ENCODE measurements at regions not wholly inside any gene's neighbourhood (a gene's known extent, or its start where the extent isn't known, plus 50 kb on each side); places are given as distances from the start of the nearest gene placed in this dataset.
"Not testable (repeated sequence)": the region's sequence is repeated elsewhere in the genome, so short reads cannot be mapped to it uniquely, and the experiment has no call there.

DNA sequence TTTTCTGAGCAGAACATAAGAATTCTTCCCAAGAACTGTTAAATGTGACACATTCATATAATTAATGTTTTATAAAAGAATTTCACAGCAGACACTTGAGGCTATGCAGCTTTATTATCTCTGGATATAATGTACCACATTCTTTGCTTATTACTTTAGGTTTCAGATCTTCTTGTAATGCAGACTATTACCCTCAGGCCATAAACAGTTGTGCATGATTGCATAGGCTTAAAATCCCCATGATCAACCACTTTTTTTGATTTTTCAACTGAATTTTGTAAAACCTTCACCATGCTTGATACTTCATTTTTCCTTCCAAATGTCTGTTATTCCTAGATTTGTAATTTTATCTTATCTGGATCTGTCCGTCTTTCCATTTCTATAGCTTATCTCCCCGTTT is 1355.7 kb downstream of the BRINP3 start:
- TF ChIP-seq, protein P1, sequence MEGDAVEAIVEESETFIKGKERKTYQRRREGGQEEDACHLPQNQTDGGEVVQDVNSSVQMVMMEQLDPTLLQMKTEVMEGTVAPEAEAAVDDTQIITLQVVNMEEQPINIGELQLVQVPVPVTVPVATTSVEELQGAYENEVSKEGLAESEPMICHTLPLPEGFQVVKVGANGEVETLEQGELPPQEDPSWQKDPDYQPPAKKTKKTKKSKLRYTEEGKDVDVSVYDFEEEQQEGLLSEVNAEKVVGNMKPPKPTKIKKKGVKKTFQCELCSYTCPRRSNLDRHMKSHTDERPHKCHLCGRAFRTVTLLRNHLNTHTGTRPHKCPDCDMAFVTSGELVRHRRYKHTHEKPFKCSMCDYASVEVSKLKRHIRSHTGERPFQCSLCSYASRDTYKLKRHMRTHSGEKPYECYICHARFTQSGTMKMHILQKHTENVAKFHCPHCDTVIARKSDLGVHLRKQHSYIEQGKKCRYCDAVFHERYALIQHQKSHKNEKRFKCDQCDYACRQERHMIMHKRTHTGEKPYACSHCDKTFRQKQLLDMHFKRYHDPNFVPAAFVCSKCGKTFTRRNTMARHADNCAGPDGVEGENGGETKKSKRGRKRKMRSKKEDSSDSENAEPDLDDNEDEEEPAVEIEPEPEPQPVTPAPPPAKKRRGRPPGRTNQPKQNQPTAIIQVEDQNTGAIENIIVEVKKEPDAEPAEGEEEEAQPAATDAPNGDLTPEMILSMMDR (IDR thresholded peaks at IDR 0.05; ENCODE audit: low read depth, low read length, missing control alignments): no peak
- in situ Hi-C loops (cut with HindIII; ENCODE audit: low sequenced_read_pairs): no loop called here
- DNase-seq (ENCODE audit: low read depth): no peak
- no peak overlapping the region for H3K4me3 ChIP-seq (ENCODE audit: low read depth, low read length)

DNA sequence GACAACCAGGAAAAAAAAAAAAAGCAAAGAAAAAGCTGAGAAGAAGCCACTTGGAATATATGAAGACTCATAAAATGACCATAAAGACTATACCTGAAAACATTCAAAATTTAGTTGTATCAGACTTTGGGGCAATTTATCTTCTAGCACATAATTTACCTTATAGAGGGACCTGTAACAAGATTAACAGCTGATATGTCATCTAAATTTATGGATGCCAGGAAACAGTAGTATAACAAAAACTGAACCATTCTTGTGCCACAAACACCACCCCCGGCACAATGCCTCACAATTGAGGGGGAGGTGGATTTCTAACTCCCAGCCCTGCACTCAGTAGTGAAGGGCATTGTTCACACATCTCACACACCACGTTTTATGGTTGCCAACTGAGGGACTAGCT is 1352.0 kb downstream of the BRINP3 start:
- in situ Hi-C loops (cut with HindIII; ENCODE audit: low sequenced_read_pairs): no loop called here
- no peak for DNase-seq (ENCODE audit: low read depth)
- TF ChIP-seq, protein P1 (IDR thresholded peaks at IDR 0.05; ENCODE audit: low read depth, low read length, missing control alignments): no peak
- H3K4me3 ChIP-seq (ENCODE audit: low read depth, low read length): no peak overlapping the region

DNA sequence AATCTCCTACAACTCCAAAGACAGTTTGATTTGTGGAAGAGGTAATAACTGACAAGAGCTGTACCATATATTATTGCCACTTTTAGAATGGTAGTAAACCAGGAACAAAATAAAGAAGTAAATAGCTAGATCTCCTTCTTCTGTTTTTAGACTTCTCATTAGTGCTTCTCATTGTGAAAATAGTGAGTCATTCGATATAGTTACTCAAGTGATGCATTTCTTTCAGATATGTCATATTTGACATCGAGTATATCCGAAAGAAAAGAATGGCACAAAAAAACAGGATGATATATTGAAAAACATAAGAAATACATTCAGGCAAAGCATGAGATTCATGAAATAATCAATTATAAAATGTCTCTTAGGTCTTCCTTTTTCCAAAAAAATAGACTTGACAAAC is 1346.1 kb downstream of the BRINP3 start:
- in situ Hi-C loops (cut with HindIII; ENCODE audit: low sequenced_read_pairs): no loop called here
- H3K4me3 ChIP-seq (ENCODE audit: low read depth, low read length): no peak overlapping the region
- no peak for DNase-seq (ENCODE audit: low read depth)
- TF ChIP-seq, protein P1 (IDR thresholded peaks at IDR 0.05; ENCODE audit: low read depth, low read length, missing control alignments): no peak

DNA sequence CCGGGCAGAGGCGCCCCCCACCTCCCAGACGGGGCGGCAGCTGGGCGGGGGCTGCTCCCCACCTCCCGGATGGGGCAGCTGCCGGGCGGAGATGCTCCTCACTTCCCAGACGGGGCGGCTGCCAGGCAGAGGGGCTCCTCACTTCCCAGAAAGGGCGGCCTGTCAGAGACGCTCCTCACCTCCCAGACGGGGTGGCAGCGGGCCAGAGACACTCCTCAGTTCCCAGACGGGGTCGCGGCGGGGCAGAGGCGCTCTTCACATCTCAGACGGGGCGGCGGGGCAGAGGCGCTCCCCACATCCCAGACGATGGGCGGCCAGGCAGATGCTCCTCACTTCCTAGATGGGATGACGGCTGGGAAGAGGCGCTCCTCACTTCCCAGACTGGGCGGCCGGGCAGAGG is 1337.9 kb downstream of the BRINP3 start:
- H3K4me3 ChIP-seq (ENCODE audit: low read depth, low read length); DNase-seq (ENCODE audit: low read depth); in situ Hi-C loops (cut with HindIII; ENCODE audit: low sequenced_read_pairs): not testable (repeated sequence)

DNA sequence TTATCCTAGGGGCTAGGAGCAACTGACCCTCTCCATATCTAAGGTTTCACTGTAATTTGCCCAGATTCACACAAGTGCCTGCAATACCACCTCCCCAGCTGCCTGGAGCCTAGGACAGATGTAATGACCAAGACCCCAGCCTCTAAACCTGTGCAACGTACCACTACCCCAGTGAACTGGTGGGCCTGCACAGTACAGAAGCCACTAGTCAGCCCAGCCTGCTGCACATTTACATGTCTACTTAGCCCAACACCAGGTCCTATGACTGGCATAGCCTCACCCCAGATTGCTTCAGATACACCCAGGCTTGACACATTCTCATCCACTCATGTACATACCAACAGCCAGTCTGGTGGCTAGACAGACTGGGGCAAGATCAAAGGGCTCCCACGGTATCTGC is 1336.6 kb downstream of the BRINP3 start:
- in situ Hi-C loops (cut with HindIII; ENCODE audit: low sequenced_read_pairs): no loop called here

DNA sequence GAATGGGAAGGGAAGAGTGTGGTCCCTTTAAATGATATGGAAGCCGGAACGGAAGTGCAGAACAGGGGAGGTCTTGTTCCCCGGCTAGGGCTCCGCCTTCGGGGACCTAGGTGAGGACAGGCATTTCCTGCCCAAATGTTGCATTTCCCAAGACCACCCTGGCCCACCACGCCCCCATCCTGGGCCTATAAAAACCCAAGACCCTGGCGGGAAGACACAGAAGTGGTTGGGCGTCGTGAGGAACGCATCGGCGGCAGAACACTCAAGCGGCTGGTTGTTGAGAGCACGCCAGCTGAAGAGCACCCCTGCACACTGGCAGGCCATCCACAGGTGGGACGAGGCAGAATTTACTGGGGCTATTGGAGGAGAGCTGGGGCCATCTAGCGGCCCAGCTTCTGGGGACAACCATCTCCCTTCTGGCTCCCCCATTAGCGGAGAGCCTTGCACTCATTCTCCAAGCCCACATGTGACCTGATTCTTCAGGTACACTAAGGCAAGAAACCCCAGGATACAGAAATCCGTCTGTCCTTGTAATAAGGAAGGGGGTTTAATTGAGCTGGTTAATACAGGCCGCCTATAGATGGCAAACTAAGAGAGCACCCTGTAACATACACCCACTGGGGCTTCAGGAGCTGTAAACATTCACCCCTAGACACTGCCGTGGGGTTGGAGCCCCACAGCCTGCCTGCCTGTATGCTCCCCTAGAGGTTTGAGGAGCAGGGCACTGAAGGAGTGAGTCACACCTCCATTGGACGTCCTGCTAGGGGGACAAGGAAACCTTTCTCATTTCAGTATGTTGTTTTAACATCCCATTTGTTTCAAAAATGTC is 1327.9 kb downstream of the BRINP3 start:
- TF ChIP-seq, protein P1 (IDR thresholded peaks at IDR 0.05; ENCODE audit: low read depth, low read length, missing control alignments): no peak
- in situ Hi-C loops (cut with HindIII; ENCODE audit: low sequenced_read_pairs): no loop called here
- H3K4me3 ChIP-seq (ENCODE audit: low read depth, low read length): no peak overlapping the region
- no peak for DNase-seq (ENCODE audit: low read depth)

More for the DNA sequence above, 1336.6 kb downstream of the BRINP3 start:
- no peak overlapping the region for H3K4me3 ChIP-seq (ENCODE audit: low read depth, low read length)
- TF ChIP-seq, protein P1 (IDR thresholded peaks at IDR 0.05; ENCODE audit: low read depth, low read length, missing control alignments): no peak
- DNase-seq (ENCODE audit: low read depth): no peak

DNA sequence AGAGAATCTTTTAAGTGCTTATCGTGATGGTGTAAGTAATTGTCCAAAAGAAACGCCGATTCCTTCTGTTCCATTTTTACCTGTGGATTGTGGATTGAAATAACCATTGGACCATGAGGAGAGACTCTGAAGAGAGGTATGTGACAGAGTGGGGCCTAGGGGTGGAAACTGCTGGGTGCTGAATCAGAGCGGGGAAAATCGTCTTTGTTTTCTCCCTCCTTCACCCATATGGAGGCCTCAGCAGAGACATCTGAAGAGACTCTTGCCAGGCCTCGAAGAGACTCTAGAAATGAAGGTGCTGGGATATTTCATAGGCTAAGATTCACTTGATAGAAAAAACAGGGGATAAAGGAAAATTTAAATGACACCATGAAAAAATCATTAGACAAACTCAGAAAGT is 1327.0 kb downstream of the BRINP3 start:
- no peak overlapping the region for H3K4me3 ChIP-seq (ENCODE audit: low read depth, low read length)
- TF ChIP-seq, protein P1 (IDR thresholded peaks at IDR 0.05; ENCODE audit: low read depth, low read length, missing control alignments): no peak
- in situ Hi-C loops (cut with HindIII; ENCODE audit: low sequenced_read_pairs): no loop called here
- no peak for DNase-seq (ENCODE audit: low read depth)
